SU-DHL-6 (cell line): ENCODE measurements at regions not wholly inside any gene's neighbourhood (a gene's known extent, or its start where the extent isn't known, plus 50 kb on each side); places are given as distances from the start of the nearest gene placed in this dataset.

Experiments used
- H2AFZ ChIP-seq: fragments of 200-600 bp; sonication (generic); 2 replicates; pipeline ENCODE4 v1.6.1; 2014; ENCODE audit warnings: low read depth, mild to moderate bottlenecking, moderate library complexity, mixed read lengths, antibody characterized with exemption, low read length; ENCODE audit not compliant: severe bottlenecking
- H3F3A ChIP-seq: fragments of 200-600 bp; shearing (Covaris generic); 2 replicates; pipeline ENCODE4 v1.6.0; 2016; ENCODE audit warnings: antibody characterized with exemption, mild to moderate bottlenecking; ENCODE audit not compliant: insufficient read depth
- H3K27ac ChIP-seq: fragments of 200-600 bp; sonication (generic); 2 replicates; pipeline ENCODE4 v1.5.1; 2016; ENCODE audit warnings: low read depth, mild to moderate bottlenecking, low read length, moderate library complexity, mixed read lengths
- H3K27me3 ChIP-seq: fragments of 200-600 bp; sonication (generic), shearing (Covaris generic); 2 replicates; pipeline ENCODE4 v1.6.0; 2014; ENCODE audit warnings: mild to moderate bottlenecking, low read length
- H3K36me3 ChIP-seq: fragments of 200-600 bp; sonication (generic); 2 replicates; pipeline ENCODE4 v1.6.1; 2014; ENCODE audit warnings: mild to moderate bottlenecking, low read length, mixed read lengths
- H3K4me2 ChIP-seq: fragments of 300-600, 200-600 bp; shearing (Covaris generic), sonication (generic); 2 replicates; pipeline ENCODE4 v1.6.0; 2014; ENCODE audit warnings: low read length, low read depth, mild to moderate bottlenecking; ENCODE audit not compliant: poor library complexity, severe bottlenecking
- H3K4me3 ChIP-seq: fragments of 200-600 bp; sonication (generic); 2 replicates; pipeline ENCODE4 v1.5.1; 2014; ENCODE audit warnings: antibody characterized with exemption, low read length, mild to moderate bottlenecking, mixed read lengths; ENCODE audit not compliant: insufficient read depth, poor library complexity, severe bottlenecking
- H3K79me2 ChIP-seq: fragments of 200-600 bp; sonication (generic); 2 replicates; pipeline ENCODE4 v1.6.1; 2014; ENCODE audit warnings: mild to moderate bottlenecking, low read length, moderate library complexity; ENCODE audit not compliant: insufficient read depth
- H3K9ac ChIP-seq: fragments of 200-600 bp; sonication (generic); 2 replicates; pipeline ENCODE4 v1.7.0; 2014; ENCODE audit warnings: mild to moderate bottlenecking, low read length
- H3K9me2 ChIP-seq: fragments of 200-600 bp; sonication (generic); replicated peaks from 2 replicates; pipeline ENCODE4 v1.6.1; 2014; ENCODE audit warnings: low read length; ENCODE audit not compliant: insufficient read depth
- H3K9me3 ChIP-seq: fragments of 200-600 bp; sonication (generic); 2 replicates; pipeline ENCODE4 v1.6.1; 2014; ENCODE audit warnings: low read length, mixed read lengths; ENCODE audit not compliant: insufficient read depth
- H4K20me1 ChIP-seq: fragments of 200-600 bp; sonication (generic); 2 replicates; pipeline ENCODE4 v1.6.1; 2014; ENCODE audit warnings: low read depth, mild to moderate bottlenecking, antibody characterized with exemption, low read length, moderate library complexity, mixed read lengths
- CTCF ChIP-seq: fragments of 200-600 bp; sonication (generic); IDR thresholded peaks from one replicate; pipeline ENCODE4 v1.5.1; 2017; ENCODE audit warnings: antibody characterized with exemption, mild to moderate bottlenecking, low read length, moderate library complexity; ENCODE audit not compliant: insufficient read depth, poor library complexity, severe bottlenecking
- EZH2phosphoT487 ChIP-seq: fragments of 200-600 bp; sonication (generic), shearing (Covaris generic); conservative IDR thresholded peaks from 2 replicates; pipeline ENCODE4 v1.6.1; 2018; ENCODE audit warnings: mild to moderate bottlenecking, antibody characterized with exemption, low read length, moderate library complexity, mixed read lengths

- no peak overlapping the region for H2AFZ ChIP-seq
Measured at GRCh38 chr5:85096421-85096820, 711.7 kb upstream of the EDIL3 start.

GRCh38 chr5:85108471-85108870 is 723.8 kb upstream of the EDIL3 start:
- Histone ChIP-seq H3K9me2 (no peaks in the 10 kb centered on the region), H2AFZ (no peak overlapping the region), H3K4me3 (no peak overlapping the region), H3K27ac (no peak overlapping the region), H3F3A (no peaks in the 10 kb centered on the region), H3K36me3 (no peaks in the 10 kb centered on the region), H4K20me1 (no peaks in the 10 kb centered on the region), H3K79me2 (no peaks in the 10 kb centered on the region), H3K9ac (no peak overlapping the region), H3K27me3 (no peaks in the 10 kb centered on the region), H3K9me3 (no peaks in the 10 kb centered on the region), H3K4me2 (no peak overlapping the region)
- no peak for TF ChIP-seq CTCF
- no peak for TF ChIP-seq EZH2phosphoT487

More at GRCh38 chr5:85096421-85096820, 711.7 kb upstream of the EDIL3 start:
- H3K27me3 ChIP-seq = no peaks in the 10 kb centered on the region
- H3F3A ChIP-seq = no peaks in the 10 kb centered on the region
- no peaks in the 10 kb centered on the region for H3K9me2 ChIP-seq
- no peak overlapping the region for H3K4me3 ChIP-seq
- H3K36me3 ChIP-seq = no peaks in the 10 kb centered on the region
- no peak overlapping the region for H3K27ac ChIP-seq
- H3K9ac ChIP-seq = no peak overlapping the region
- no peaks in the 10 kb centered on the region for H3K9me3 ChIP-seq
- no peak for TF ChIP-seq CTCF
- no peak for TF ChIP-seq EZH2phosphoT487
- H3K79me2 ChIP-seq = no peaks in the 10 kb centered on the region
- no peak overlapping the region for H3K4me2 ChIP-seq
- H4K20me1 ChIP-seq = no peaks in the 10 kb centered on the region

DNA sequence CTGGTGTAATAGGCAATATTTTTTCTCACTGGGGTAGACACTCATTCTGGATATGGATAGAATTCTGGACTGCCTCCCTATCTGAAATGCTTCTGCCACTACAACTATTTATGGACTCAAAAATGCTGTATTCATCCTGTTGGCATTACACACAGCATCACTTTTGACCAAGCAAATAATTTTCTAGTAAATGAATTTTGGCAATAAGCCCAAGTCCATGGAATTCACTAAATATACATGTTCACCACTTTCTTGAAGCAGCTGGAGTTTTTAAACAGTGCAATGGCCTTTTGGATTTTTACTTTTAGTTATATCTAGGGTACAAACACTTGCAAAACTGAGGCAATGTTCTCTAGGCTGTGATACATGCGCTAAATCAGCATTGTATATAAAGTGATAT is 724.9 kb upstream of the EDIL3 start:
- no peaks in the 10 kb centered on the region for H3K36me3 ChIP-seq

More for the DNA sequence above, 724.9 kb upstream of the EDIL3 start:
- Histone ChIP-seq H2AFZ (no peak overlapping the region), H3K4me2 (no peak overlapping the region), H3K9me2 (no peaks in the 10 kb centered on the region), H4K20me1 (no peaks in the 10 kb centered on the region), H3K9ac (no peak overlapping the region), H3K9me3 (no peaks in the 10 kb centered on the region), H3K4me3 (no peak overlapping the region), H3K27me3 (no peaks in the 10 kb centered on the region), H3F3A (no peaks in the 10 kb centered on the region), H3K79me2 (no peaks in the 10 kb centered on the region), H3K27ac (no peak overlapping the region)
- TF ChIP-seq CTCF (no peak), EZH2phosphoT487 (no peak)
